ENCODE measurements at regions not wholly inside any gene's neighbourhood (a gene's known extent, or its start where the extent isn't known, plus 50 kb on each side); places are given as distances from the start of the nearest gene placed in this dataset.

- no peak overlapping the region for H3T11ph ChIP-seq (ENCODE audit: low read length)
- no peaks in the 10 kb centered on the region for H3K27me3 ChIP-seq (ENCODE audit: insufficient read depth, low read length)
- no peak overlapping the region for H3K23ac ChIP-seq (ENCODE audit: insufficient read length, low read depth, low read length)
- no peaks in the 10 kb centered on the region for H4K20me1 ChIP-seq (ENCODE audit: control insufficient read depth, insufficient read depth, insufficient read length)
- Mint-ChIP-seq H3K4me3 (no peak overlapping the region), H3K27ac (no peak overlapping the region), H3K27me3 (ENCODE audit: low read depth) (no peaks in the 10 kb centered on the region), H3K4me1 (no peaks in the 10 kb centered on the region), H3K36me3 (ENCODE audit: insufficient read depth in 1 of 3, low read depth in 3 of 3) (no peaks in the 10 kb centered on the region), H3K9me3 (no peaks in the 10 kb centered on the region)
- H3K23me2 ChIP-seq (ENCODE audit: insufficient read length, low read depth, low read length, poor library complexity, severe bottlenecking) = no peaks in the 10 kb centered on the region
- H2AFZ ChIP-seq (ENCODE audit: low read length) = no peak overlapping the region
- no peak overlapping the region for H3K18ac ChIP-seq (ENCODE audit: insufficient read length, low read depth, low read length)
- H4K8ac ChIP-seq (replicated peaks; ENCODE audit: insufficient read length, low read depth, low read length) = no peak overlapping the region
- no peak overlapping the region for H2BK120ac ChIP-seq (ENCODE audit: low read depth, low read length, poor library complexity, severe bottlenecking)
- no peak for DNase-seq
- no peaks in the 10 kb centered on the region for H3K4me1 ChIP-seq (ENCODE audit: insufficient read depth, low read length)
- H2AK5ac ChIP-seq (ENCODE audit: insufficient read length, low read length) = no peak overlapping the region
- H3K56ac ChIP-seq (ENCODE audit: insufficient read length, low read depth, low read length) = no peak overlapping the region
- WGBS (ENCODE audit: extremely low coverage, insufficient read length, low lambda C conversion rate) = no CpG with 5 or more reads among the region's 5 CpGs
- H3K14ac ChIP-seq (ENCODE audit: insufficient read depth, low read length) = no peak overlapping the region
- H3K79me2 ChIP-seq (ENCODE audit: insufficient read depth, low read length) = no peaks in the 10 kb centered on the region
- H3K9ac ChIP-seq (ENCODE audit: extremely low read depth, insufficient read length, low read length) = no peak overlapping the region
- H4K91ac ChIP-seq (ENCODE audit: insufficient read length, low read depth, low read length) = no peak overlapping the region
- H2BK5ac ChIP-seq (ENCODE audit: insufficient read length, low read length) = no peak overlapping the region
- H3K27ac ChIP-seq (ENCODE audit: insufficient read length, low read depth, low read length) = no peak overlapping the region
- H2BK20ac ChIP-seq (ENCODE audit: low read depth, low read length, poor library complexity, severe bottlenecking) = no peak overlapping the region
- no peaks in the 10 kb centered on the region for H3K79me1 ChIP-seq (ENCODE audit: insufficient read depth, low read depth, low read length, poor library complexity, severe bottlenecking)
- no peaks in the 10 kb centered on the region for H3K9me3 ChIP-seq (ENCODE audit: control insufficient read depth, low read depth, low read length)
- H3K4me2 ChIP-seq (ENCODE audit: insufficient read depth, insufficient read length, low read length) = no peak overlapping the region
- H3K4ac ChIP-seq (ENCODE audit: low read depth, low read length) = no peak overlapping the region
- no peak overlapping the region for H2BK15ac ChIP-seq (ENCODE audit: low read depth, low read length)
- H4K5ac ChIP-seq (ENCODE audit: insufficient read length, low read depth, low read length) = no peak overlapping the region
- TF ChIP-seq, protein P1, sequence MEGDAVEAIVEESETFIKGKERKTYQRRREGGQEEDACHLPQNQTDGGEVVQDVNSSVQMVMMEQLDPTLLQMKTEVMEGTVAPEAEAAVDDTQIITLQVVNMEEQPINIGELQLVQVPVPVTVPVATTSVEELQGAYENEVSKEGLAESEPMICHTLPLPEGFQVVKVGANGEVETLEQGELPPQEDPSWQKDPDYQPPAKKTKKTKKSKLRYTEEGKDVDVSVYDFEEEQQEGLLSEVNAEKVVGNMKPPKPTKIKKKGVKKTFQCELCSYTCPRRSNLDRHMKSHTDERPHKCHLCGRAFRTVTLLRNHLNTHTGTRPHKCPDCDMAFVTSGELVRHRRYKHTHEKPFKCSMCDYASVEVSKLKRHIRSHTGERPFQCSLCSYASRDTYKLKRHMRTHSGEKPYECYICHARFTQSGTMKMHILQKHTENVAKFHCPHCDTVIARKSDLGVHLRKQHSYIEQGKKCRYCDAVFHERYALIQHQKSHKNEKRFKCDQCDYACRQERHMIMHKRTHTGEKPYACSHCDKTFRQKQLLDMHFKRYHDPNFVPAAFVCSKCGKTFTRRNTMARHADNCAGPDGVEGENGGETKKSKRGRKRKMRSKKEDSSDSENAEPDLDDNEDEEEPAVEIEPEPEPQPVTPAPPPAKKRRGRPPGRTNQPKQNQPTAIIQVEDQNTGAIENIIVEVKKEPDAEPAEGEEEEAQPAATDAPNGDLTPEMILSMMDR (conservative IDR thresholded peaks at IDR 0.05) = no peak
- no peak overlapping the region for H2BK12ac ChIP-seq (ENCODE audit: insufficient read length, low read depth, low read length)
These were observed 916.6 kb downstream of the DIAPH3 start for GRCh38 chr13:59247171-59247570.
